HG03097 (cell line): ENCODE measurements at regions not wholly inside any gene's neighbourhood (a gene's known extent, or its start where the extent isn't known, plus 50 kb on each side); places are given as distances from the start of the nearest gene placed in this dataset.
"Not testable (repeated sequence)": the region's sequence is repeated elsewhere in the genome, so short reads cannot be mapped to it uniquely, and the experiment has no call there.

Experiments used
- ATAC-seq: cut with Tn5 transposase; IDR thresholded peaks from one replicate; pipeline ENCODE4 v1.9.1; 2021; ENCODE audit not compliant: unreplicated experiment, low FRiP score

DNA sequence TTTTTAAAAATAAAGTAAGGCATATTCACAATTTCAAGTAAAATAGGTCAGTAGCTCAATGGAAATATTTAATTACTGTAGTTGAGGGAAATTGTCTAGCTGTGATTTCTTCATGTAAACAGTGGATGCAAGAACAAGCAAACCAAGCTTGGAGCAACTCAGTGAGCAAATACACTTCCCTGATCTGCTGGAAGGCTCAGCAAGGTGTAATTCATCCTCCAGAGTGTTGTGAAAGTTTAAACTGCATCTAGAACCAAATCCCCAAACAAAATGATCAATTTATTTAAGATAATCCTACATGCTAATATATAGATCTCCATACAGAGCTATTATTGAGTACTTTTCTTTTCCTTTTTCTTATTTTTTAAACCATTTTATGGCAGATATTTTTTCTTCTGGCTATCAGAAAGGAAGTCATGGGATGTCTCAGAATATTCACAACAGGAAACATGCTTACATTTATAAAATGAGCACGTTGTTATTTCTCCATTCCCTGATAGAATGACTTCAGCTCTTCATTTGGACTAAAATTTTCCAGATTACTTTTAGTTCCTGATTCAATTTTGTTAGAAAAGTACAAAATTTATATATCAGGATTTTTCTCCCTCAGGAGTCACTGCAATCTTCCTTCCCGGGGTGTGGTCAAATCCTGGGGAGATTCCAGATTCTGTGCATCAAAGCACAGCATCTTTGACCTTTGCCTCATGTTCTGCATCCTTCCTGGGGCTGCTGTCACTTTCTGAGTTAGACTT, 219.2 kb upstream of the ELL2 start:
- ATAC-seq = no peak

GRCh38 chr5:96177303-96177869, 215.7 kb upstream of the ELL2 start:
- no peak for ATAC-seq

GRCh38 chr5:96176022-96176421, 214.4 kb upstream of the ELL2 start:
- ATAC-seq = no peak

DNA sequence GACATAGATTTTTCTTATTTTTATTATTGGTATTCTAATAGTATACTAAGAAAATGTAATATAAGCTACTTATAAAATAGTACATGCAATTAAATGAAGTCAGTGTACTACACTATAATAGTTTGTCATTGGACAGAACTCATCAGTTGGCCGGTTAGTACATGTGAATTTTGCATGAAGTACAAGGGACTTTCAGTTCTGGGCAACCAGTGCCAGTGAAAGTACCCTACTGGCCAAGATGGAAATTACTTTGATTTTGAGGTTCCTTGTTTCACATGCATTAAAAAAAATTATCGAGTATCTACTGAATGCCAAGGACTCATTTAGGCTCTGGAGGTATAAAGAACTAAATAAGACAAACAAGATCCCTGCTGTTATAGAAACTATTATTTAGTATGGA, 213.4 kb upstream of the ELL2 start:
- no peak for ATAC-seq

GRCh38 chr5:96173366-96173765, 211.7 kb upstream of the ELL2 start:
- no peak for ATAC-seq

DNA sequence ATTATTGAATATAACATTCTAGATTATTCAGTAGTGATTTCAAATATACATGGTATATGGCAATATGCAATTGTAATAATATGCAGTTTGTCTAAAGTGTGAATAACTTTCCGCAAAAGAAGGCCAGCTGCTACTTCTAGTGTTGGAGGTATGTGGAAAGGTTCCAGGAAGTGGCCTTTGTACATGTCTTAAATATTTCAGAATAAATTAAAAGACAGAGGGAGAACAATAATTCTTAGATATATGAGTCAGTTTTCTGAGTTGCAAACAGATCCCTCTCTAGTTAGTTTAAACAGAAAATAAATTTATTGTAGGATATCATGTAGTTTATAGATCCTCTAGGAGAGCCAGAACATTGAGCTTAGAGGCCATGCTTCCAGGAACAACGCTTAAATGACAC, 210.8 kb upstream of the ELL2 start:
- no peak for ATAC-seq

- not testable (repeated sequence) for ATAC-seq
Measured at GRCh38 chr5:96171973-96172372, 210.3 kb upstream of the ELL2 start.

- ATAC-seq = not testable (repeated sequence)
Measured at GRCh38 chr5:96170481-96171125, 209.0 kb upstream of the ELL2 start.

DNA sequence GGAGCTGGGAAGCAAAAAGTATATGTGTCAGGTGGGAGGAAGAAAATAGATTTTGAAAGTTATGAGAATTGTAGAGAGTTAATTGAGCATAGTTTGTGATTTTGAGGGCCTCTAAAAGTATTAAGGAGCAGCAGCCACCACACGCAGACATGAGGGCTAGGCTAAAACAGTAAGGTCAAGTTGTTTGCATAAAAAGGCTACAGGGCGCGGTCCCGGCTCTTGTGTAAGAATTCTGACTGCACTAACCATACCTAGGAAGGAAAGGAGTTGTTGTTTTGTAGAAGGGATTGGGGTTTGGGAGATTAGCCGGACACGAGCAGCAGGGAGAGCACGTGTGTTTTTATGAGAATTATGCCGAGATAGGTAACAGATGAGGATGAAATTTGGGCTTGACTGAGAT, 207.2 kb upstream of the ELL2 start:
- ATAC-seq = not testable (repeated sequence)

DNA sequence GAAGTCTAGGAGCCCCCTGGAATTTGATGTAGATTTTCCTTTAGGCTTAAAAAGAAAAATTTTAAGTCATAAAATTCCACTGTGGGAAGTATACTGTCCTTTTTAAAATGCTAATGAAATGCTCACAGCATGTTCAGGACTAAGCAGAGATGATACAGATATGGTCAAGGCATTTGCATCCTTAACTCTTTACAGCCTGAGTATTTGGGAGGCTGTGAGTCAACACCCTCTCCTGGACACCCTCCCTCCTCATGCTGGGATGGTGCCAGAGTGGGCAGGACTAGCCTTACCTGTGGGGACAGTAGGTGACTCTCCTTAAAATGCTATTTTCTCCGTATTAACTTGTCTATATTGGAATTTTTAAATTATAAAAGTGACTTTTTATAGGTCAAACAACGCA, 197.4 kb upstream of the ELL2 start:
- no peak for ATAC-seq

DNA sequence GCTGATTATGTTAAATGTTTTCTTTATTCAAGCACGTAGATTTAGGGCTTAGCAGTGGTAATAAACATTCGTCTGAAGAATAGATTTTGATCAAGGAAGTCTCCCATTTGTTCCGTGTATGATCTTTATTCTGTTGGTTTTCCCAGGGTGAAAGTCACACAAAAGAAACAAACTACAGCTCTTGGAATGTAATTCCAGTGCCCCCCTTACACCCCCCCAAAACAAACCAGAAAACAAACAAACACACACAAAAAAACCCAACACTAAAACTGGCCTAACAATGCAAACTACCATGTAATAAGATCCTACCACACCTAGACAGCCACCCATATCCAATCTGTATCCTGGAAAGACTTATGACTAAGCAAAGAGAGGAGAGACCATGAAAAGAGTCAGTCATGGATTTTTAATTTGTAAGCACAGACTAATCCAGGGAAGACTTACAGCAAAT, 196.2 kb upstream of the ELL2 start:
- no peak for ATAC-seq

DNA sequence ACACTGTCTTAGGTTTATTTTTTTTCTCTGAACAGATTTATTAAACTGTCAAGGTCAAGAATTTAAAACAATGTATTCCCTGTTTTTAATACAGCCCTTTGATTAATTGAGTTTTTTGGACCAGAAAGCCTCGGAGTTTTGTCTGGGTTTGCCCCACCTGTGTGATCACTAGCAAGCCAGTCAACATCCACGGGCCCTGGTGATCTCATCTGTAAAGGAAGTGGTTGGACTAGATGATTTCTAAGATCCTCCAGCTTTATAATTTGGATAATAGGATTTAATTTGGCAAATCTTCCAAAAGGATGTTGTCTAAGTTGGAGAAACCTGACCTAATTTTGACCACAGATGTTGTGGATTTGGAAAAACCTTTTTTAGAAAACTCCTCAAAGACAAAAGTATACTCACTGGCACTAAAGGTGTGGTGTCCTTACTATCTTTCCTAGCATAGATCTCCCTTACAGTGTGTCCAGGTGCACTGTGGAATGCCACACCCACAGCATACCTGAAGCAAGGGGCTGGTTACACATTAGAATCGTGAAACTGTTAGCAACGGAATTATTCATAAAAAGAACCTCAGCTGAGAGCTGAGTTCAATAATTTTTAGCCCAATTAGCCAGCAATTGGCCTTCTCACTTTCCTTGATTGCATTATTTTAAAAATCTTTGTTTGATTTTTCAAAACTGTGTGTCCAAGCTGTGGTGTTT, 195.6 kb upstream of the ELL2 start:
- ATAC-seq = no peak

DNA sequence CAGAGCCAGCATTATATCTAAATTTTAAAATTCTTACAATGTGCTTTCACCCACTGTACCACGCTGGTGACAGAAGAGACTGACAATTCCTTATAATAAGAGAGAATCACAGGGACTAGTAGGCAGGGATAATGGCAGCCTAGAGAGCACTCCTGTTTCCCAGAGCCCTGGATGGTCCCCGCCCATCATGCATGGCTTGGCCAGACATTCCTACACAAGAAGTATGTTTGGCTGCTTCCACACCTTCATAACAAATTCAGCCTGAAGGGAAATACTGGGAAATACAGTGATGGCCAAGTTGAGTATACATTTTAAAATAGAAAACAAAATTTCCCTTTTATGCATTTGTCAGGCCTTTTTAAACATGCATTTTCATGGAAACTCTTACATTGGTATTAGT, 193.5 kb upstream of the ELL2 start:
- ATAC-seq = no peak

- ATAC-seq = no peak
Measured at GRCh38 chr5:96151891-96152290, 190.2 kb upstream of the ELL2 start.

- no peak for ATAC-seq
Measured at GRCh38 chr5:96150007-96150406, 188.4 kb upstream of the ELL2 start.

GRCh38 chr5:96149546-96149945, 187.9 kb upstream of the ELL2 start:
- ATAC-seq = no peak

GRCh38 chr5:96149021-96149420, 187.4 kb upstream of the ELL2 start:
- no peak for ATAC-seq

DNA sequence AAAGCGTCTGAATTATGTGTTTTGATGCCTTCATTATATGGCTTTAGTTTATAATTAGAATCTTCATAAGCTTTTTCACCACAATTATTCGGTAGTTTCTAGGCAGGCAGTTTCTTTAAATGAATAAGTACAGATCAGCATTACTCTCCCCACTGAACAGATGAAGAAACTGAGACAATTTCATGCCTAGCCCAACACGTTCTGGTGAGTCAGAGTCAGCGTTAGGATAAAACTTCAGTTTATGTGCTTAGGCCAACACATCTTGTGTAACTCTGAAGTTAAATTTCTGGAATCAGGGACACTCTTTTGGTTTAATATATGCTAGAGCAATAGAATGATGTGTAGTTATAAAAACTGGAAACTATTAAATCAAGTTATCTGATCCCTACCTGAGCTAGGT, 186.7 kb upstream of the ELL2 start:
- ATAC-seq = no peak

DNA sequence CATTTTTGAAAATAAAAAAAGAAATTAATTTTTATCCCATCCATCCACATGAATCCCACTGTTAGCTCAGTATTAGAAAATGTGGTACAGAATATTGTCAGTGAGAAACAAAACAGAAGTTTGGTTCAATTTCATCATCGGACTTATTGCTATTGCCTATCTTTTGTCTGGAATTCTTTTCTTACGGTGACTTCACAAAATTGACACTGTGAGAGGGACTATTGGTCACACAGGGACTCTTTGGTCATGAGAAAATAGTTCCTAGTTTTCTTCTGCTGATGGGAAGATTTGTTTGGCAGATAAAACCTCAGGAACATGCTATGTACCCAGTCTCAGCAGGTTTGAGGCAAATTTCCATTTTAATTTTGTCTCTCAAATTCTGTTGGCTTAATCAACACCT, 186.2 kb upstream of the ELL2 start:
- no peak for ATAC-seq

- no peak for ATAC-seq
Measured at GRCh38 chr5:96146675-96147074, 185.0 kb upstream of the ELL2 start.

DNA sequence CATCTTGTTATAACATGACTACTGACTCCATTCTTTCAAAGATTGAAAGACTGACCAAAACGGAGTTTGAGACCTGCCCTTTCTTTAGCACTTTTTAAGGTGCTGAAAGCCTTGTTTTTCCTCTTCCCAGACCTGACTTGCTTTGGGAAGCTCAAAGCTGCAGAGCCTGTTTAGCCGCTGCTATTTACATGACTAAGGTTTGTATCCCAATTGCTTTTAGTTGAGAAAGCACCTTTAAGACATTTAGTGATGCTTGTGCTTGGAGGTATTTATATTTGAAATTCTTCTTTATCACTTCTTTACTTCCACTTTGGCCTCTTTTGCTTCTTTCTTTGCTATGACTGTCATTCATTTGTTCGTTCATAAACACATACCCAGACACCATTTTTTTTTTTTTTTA, 182.6 kb upstream of the ELL2 start:
- ATAC-seq = no peak
